ENCODE measurements at regions not wholly inside any gene's neighbourhood (a gene's known extent, or its start where the extent isn't known, plus 50 kb on each side); places are given as distances from the start of the nearest gene placed in this dataset.
"Not testable (repeated sequence)": the region's sequence is repeated elsewhere in the genome, so short reads cannot be mapped to it uniquely, and the experiment has no call there.

DNA sequence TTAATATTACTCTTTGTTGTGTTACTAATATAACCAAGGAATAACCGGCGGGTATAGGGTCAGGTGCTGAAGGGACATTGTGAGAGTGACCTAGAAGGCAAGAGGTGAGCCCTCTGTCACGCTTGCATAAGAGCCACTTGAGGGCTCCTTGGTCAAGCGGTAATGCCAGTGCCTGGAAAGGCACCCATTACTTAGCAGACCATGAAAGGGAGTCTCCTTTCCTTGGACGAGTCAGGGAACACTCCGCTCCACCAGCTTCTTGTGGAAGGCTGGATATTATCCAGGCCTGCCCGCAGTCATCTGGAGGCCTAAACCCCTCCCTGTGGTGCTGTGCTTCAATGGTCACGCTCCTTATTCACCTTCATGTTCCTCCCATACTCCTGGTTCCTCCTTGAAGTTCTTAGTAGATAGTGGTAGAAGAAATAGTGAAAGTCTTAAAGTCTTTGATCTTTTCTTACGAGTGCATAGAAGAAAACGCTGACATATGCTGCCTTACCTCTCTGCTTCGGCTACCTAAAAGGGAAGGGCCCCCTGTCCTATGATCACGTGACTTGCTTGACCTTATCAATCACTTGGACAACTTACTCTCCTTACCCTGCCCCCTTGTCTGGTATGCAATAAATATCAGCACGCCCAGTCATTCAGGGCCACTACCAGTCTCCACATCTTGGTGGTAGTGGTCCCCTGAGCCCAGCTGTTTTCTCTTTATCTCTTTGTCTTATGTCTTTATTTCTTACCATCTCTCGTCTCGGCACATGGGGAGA lies 59.6 kb upstream of the DMRTB1 start:
- not testable (repeated sequence) for DNase-seq (ENCODE audit: low read depth)

DNA sequence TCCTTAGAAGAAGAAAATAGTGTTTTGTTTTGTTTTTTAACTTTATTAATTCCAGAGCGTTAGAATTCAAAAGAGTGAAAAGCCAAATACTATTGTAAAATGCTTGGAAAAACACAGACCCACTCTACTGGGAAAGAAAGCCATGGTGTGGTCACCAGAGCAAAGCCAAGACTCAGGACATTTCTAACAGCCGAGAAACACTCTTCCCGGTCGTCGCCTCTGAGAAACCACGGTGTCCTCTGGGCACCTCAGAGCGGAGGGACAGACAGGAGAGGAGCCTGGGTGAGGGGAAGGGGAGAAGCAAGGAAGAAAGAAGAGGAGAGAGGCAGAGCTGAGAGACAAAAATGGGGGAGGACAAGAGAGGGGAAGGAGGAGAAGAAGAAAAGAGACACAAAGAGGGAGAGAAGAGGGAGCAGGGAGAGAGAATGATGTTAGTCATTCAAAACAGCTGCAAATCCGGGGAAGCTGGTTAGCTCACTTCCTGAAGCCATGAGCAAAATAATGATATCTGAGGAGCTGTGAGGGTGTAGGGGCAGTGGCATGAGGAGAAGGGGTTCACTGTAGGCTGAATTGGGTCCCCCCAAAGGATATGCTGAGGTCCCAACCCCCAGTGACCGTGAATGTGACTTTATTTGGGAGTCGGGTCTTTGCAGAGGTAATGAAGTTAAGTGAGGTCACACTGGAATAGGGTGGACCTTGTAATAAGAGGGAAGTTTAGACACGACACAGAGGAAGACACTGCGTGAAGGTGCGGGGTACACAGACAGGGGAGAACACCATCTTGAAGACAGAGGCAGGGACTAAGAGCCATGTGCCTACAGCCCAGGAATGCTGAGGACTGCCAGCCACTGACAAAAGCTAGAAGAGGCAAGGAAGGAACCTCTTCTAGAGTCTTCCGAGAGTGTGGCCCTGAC lies 58.2 kb upstream of the DMRTB1 start:
- DNase-seq (ENCODE audit: low read depth), result no peak

DNA sequence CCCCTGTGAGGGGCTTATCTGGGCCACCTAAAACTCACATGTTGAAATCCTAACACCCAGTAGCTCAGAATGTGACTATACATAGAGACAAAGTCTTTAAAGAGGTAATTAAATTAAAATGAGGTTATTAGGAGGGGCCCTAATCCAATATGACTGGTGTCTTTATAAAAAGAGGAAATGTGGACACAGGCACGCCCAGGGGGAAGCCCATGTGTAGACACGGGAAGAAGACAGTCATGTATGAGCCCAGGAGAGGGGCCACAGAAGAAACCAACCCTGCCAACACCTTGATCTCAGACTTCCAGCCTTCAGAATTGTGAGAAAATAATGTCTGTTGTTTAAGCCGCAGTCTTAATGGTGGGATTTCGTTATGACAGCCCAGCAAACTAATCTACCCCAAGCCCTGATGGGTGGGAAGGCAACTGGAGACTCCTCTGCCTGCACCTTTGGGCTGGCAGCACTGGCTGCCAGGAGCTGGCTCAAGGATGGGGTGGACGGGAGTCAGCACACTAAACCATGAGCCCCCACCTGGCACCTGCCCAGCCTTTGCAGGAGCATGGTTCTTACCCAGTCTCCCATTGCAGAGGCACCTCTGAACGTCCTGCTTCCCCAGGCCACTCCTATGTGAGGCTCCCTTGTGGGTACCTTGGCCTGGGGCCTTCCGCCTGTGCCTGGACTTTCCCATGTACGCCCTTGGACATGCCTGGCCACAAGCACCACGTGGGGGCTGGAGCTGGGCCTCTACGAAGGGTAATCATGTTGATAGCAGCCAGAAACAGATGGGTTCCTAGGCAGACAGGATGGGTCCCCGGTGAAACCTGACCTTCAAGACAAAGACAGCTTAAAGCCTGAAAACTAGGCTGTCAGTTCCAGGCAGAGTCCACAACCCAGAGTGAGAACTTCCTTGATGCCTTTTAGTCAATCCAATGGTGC lies 57.1 kb upstream of the DMRTB1 start:
- DNase-seq (ENCODE audit: low read depth), result no peak

DNA sequence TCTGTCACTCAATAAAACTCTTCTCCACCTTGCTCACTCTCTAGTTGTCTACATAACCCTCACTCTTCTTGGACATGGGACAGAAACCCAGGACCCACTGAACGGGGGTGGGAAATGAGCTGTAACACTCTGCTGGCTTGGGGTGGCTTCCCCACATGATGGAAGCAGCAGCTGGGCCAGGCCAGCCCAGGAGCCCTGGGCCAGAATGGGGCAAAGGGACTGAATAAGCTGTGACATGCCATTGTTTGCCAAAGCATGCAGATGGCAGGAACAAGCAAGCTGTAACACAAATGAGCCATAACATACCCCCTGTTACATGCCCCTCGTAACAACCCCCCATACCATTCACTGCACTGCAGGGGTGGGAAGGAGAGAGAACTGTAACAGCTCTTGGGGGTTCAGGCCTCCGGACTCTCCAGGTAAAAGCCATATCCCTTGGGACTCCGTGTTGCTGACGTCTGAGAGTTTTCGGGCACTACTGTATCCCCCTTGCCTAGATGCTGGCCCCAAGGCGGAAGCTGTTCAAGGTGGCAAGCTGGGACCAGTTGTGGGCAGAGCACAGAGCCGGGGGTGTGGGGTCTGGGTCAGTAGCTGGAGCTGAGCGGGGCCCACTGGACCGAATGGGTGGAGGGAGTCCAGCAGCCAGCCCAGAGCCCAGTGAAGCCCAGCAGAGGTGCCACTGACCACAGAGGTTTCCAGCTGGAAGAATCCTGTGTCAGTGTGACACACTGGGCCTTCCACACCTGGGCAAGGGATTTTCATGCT lies 56.1 kb upstream of the DMRTB1 start:
- DNase-seq (ENCODE audit: low read depth), result no peak

DNA sequence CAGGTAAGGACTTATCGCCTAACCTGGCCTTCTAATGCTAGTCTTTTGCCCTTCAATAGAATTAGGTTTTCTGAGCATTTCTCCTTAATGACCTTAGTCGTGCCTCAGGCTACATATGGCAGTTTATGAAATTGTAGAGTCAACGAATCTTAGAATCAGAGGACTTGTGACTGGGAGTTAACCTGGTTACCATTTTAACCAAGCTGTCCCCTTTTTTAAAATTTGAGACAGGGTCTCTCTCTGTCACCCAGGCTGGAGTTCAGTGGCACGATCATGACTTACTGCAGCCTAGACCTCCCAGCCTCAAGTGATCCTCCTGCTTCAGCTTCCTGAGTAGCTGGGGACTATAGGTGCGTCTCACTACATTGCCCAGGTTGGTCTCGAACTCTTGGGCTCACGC lies 53.5 kb upstream of the DMRTB1 start:
- DNase-seq (ENCODE audit: low read depth), result no peak

DNA sequence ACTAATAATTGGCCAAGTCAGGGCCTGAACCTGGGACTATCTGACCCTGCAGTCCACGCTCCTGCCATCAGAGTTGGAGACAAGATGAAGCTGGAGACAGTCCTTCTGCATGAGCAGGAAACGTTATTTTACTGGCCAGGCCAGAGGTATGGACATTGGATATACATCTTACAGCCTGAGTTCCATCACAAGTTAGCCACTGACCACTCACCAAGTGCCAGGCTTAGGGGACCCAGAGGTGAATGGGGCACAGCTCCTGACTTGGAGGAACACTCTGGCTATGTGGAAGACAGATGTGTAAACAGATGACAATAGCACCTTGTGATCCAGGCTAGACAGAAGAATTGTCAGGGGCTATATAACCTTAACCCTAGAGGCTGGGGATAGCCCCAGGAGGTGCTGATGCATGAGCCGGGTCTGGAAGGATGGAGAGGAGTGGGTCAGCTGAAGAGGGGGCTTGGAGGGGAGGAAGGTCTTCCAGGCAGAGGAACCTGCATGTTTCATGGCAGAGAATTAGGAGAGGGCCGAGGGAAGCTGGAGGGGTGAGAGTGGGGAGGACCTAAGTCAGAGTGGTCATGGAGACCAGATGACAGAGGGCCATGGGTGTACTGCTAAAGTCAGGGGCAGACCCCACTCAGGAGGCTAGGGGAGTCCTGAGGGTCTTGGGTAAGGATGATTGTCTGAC lies 52.5 kb upstream of the DMRTB1 start:
- no peak for DNase-seq (ENCODE audit: low read depth)

DNA sequence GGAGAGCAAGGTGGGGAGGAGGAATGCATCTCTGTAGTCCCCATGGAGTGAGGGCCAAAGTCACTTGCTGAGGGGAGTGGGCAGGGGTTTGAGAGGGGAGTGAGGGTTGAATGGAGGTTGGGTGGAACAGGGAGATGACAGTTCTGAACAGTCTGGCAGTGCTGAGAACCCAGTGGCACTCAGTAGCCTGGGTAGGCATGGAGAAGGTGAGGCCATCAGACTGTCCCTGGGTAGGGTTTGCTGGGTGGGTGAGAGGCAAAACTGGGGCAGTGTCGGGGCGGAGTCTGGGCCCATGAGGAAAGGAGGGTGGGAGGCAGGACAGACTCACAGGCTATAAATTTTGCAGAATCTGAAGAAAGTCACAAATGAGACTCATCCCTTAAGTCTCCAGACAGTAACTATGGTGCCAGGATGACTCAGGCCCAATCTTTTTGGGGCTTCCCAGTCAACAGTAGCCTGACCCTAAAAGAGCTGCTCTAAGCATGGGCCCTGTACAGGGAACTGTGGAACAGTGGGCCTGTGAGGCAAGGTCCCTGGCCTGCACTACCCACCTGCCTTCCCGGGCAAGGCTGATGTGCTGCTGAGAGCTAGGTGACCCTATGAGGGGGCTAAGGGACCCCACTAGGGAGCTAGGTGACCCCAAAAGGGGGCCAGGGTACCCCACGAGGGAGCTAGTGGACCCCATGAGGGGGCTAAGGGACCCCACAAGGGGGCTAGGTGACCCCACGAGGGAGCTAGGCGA lies 51.0 kb upstream of the DMRTB1 start:
- DNase-seq (ENCODE audit: low read depth), result no peak

DNA sequence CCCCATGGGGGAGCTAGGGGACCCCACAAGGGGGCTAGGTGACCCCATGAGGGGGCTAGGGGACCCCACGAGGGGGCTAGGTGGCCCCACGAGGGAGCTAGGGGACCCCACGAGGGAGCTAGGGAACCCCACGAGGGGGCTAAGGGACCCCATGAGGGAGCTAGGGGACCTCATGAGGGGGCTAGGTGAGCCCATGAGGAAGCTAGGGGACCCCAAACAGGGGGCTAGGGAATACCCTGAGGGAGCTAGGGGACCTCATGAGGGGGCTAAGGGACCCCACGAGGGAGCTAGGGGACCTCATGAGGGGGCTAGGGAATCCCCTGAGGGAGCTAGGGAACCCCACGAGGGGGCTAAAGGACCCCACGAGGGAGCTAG lies 50.5 kb upstream of the DMRTB1 start:
- no peak for DNase-seq (ENCODE audit: low read depth)

DNA sequence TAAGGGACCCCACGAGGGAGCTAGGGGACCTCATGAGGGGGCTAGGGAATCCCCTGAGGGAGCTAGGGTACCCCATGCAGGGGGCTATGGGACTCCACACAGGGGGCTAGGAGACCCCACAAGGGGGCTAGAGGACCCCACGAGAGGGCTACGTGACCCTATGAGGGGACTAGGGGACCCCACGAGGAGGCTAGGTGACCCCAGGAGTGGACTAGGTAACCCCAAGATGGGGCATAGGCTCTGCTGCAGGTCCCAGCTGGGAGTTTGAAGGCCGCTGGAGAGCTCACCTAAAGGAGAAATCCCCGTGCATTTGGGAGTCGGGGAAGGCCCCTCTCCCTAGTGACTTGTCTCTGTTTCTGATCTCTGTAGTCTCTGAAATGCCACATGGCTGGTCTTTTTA lies 50.0 kb upstream of the DMRTB1 start:
- DNase-seq (ENCODE audit: low read depth), result no peak

All from stimulated activated CD8-positive, alpha-beta memory T cell treated with anti-CD3 and anti-CD28 coated beads, Interleukin-7, amount 100 ng/mL, for 24 hours (primary cell).